HG03066 (cell line): ENCODE measurements at regions not wholly inside any gene's neighbourhood (a gene's known extent, or its start where the extent isn't known, plus 50 kb on each side); places are given as distances from the start of the nearest gene placed in this dataset.
A peak's percentile ranks its signal among the peaks of the same experiment; 100 is the strongest.

Experiments
- ATAC-seq: cut with Tn5 transposase; IDR thresholded peaks from one replicate; pipeline ENCODE4 v1.9.1; 2021; ENCODE audit warnings: low read depth; ENCODE audit not compliant: unreplicated experiment

DNA sequence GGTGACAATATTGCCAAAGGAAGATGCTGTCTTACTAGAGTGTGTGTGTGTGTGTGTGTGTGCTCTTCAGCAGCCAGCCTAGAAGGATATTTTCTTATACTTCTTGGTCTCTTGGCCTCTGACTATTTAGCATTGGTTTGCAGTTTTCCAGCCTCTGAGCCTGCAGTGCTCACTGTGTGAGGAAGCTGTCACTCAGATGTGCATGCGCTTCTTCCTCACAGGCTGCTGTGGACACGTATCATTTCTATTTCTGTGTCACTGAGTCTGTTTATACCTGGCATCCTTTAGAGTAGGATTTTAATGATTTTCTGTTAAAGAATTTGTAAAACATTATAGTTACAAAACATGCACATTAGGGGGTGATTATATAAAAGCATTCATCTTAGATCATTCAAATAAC, 83.3 kb downstream of the ALDH8A1 start:
- ATAC-seq: no peak

DNA sequence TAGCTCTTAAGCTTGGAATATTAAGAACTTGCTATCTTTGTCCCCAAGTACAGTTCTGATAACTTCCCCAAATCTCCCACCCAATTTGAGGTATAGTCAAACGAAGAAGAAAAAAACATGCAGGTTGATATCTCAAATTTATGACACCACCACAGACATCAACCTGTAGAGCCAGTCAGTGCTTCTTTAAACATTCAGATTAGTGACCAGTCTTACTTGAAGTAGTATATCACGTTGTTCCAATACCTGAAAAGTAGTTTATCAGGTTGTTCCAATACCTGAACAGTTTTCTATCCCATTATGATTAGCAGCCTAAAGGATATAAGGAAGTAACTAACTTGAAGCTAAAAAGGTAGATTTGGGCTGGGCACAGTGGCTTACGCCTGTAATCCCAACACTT, 85.3 kb downstream of the ALDH8A1 start:
- ATAC-seq: no peak

DNA sequence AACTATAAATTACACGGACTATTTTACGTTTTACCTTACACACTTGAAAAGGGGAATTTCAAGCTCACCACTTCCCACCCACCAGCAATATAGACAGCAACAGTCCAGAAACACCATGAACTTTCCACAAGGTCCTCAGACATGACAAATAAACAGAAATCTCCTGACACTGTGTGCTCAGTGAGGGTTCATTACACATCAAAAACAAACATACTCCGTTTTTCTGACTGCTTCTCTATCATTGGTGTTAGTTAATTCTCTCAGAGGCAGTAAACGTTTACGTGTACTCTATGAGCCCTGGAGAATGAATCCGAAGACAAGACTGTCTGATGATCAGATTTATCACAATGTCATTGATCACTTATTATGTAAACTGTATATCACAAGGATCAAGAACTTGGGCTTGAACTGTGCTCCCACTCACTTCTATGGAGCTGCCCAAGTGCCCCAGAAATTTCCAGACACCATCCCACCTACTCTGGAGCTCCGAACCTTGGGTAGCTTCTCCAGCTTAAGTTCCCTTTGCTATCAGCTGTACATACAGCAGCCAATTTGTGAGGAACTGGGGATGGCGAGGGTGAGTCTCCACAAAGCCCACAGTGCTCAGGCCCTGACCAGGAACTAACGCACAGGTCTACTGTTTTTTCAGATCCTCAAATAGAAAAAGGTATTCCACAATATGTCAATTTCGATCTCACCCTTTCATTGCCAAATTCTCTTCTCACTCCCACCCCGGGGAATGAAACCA, 86.0 kb downstream of the ALDH8A1 start:
- ATAC-seq: no peak

DNA sequence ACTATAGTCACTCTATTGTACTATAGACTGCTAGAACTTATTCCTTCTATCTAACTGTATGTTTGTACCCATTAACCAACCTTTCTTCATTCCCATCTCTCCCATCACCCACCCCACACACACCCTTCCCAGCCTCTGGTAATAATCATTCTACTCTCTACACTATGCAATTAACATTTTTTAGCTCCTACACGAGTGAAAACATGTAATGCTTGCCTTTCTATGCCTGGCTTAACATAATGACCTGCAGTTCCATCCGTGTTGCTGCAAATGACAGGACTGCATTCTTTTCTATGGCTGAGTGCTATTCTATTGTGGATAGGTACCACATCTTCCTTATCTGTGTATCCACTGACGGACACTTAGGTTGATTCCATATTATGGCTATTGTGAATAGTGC, 95.5 kb downstream of the ALDH8A1 start:
- ATAC-seq: no peak

DNA sequence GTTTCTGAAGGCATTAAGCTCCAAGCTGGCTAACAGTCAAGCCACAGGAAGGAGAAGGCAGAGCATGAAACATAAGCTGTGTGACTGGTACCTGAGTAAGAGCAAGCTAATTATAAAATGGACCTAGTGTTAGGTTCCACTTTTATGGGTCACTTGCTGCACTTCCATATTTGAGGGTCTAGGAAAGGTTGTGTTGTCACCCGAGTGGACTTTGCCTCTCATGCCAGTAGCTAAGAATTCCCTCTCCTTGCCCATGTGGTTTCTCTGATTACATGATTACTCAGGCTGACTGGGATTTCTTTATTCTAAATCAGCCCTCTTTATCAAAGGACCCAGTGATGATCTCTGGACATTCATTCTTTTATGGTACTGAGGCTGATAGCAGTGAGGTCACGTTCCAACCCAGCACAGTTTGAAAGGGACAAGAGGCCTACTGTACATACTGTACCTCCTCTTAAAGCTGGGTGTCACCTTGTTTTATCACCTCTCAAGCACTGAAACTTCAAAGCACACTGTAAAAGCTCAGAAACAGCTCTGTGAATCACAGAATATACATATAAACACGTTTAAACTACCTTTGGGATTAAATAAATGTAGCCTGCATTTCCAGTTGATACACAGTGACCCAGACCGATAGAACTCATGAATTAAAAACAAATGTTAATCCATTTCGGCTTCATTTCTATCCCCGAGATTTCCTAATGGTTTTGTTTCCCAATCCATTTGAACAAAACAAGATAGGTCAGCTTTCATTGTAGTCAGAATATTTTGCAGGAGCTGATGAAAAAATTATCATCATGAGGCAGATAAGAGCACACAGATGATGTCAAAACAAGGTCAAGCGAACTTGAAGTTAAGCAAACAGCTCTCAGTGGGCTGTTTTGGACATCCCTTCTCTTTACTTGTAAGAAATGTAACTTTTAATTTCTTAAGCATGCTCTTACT, 96.5 kb downstream of the ALDH8A1 start:
- no peak for ATAC-seq

DNA sequence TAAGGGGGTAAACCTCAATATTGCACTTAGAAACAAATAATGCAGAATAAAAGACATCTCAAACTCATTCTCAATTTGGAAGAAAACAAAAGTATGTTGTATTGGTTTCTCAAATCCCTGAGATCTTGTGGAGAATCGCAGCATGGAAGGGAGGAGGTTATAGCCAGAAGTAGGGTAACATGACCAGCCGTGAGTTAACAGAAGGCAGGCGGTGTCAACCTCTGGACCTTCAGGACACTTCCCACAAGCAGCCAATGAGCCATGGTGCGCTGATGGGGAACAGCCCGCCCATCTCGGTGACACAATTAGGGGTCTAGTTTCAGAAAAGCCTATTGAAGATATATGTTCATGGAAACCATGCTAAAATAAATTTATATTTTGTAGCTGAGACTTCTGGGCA, 98.4 kb downstream of the ALDH8A1 start:
- ATAC-seq: no peak

DNA sequence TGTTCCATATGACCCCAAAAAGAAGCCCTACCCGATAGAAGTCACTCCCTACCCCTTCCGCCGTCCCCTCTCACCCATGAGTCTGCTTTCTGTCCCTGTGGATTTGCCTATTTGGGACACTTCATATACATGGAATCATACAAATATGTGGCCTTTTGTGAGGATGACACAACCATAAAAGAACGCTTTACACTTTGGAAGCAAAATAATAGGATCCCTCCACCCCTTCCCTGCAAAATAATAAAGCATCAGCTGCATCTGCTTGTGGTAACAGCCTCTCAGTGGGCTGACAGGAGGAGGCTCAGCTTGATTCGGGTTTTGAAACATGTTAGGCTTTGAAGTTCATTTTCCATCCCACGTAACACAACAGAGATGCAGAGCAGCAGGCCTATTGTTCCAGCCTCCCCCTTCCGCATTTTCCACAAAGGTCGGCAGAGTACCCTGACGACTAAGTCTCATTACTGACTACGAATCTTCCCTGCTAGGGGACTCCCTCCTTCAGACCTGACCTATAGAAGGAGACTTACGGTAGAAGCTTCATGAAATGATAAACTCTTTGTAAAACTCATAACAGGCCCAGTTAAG, 99.1 kb downstream of the ALDH8A1 start:
- ATAC-seq: no peak

DNA sequence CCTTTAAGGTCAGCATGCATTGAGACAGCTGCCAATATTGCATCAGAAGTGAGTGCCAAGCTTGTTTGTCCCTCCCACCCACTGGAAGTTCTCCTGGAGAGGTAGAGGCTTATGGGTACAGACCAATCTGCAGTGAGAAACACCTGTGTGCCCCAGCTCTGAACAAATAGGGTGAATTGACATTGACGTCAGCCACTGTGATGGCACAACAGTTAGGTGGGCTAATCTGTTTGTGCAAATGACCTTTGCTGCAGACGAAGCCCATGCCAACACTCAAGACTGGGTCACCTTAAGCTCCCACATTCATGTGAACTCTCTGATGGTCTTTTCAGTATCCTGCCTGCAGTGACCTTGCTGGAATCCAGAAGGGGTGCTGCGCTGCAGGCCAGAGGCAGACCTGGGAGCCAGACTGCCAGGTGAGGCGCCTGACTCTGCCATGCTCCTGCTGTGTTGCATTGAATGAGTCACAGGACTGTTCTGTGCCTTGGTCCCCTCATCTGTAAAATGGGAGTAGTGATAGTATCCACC, 99.9 kb downstream of the ALDH8A1 start:
- ATAC-seq: no peak

DNA sequence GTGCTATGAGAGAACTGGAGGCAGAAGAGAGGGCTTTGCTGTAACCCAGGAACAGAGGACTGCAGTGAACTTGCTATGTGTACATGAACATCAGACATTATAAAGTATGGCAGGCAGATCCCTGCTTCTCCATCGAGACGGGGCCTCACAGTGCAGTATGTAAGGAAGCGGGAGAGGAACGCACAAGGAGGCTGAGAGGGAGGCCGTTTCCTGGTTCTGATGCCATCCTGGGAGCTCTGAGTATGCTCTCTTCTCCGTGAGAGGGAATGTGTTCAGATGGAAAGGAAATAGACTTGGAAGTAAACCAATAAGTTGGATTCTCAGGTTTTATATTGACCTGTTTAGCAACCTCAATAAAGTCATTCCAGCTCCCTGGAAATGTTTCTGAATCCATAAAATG, 101.8 kb downstream of the ALDH8A1 start:
- ATAC-seq: no peak

DNA sequence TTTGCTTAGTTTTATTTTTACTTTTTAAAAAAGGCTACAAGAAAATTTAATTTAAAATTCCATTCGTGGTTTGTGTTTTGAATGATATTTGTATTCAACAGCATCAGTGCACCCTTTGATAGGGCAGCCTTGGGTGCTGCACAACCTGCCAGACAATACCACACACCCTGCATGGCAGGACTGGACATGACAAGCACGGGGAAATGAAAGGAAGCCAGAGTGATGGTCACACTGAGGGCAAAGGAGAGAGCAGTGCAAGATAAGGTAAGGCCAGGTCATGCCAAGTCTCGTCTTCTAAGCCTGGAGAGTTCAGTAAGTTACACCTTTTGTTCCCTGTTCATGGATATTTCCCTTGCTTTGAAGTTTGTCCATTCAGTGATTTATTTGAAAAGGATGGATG, 103.0 kb downstream of the ALDH8A1 start:
- no peak for ATAC-seq

DNA sequence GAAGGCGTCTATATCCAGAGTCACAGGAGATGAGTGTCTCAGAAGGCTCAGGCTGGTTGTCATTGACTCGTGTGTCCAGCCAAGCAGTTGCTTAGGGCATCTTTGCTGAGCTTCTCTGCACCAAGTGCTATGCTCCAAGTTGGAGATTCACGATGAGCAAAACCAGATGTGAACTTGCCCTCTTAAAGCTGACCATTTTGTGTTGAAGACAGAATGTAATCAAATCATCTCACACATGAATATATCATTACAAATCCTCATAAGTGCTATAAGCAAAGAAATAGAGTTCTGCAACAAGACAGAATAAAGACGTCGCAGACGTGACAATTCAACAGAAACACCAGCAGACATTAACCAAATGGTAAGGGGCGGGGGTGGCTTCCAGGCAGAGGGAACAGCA, 103.9 kb downstream of the ALDH8A1 start:
- ATAC-seq: no peak

DNA sequence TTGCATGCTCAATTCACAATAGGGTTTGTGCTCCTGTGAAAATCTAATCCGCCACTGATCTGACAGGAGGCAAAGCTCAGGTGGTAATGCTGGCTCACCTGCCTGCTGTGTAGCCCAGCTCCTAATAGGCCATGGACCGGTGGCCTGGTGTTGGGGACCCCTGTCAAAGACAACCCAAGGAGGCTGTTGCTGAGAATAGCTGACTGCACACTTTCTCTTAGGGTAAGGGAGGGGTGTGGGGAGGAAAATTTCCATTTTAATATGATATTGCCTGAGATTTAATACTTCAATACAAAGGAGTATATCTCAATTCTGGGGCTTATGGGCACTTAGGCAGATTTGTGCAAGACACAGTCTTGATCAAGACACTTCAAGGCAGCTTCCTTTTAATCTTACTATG, 105.8 kb downstream of the ALDH8A1 start:
- no peak for ATAC-seq

DNA sequence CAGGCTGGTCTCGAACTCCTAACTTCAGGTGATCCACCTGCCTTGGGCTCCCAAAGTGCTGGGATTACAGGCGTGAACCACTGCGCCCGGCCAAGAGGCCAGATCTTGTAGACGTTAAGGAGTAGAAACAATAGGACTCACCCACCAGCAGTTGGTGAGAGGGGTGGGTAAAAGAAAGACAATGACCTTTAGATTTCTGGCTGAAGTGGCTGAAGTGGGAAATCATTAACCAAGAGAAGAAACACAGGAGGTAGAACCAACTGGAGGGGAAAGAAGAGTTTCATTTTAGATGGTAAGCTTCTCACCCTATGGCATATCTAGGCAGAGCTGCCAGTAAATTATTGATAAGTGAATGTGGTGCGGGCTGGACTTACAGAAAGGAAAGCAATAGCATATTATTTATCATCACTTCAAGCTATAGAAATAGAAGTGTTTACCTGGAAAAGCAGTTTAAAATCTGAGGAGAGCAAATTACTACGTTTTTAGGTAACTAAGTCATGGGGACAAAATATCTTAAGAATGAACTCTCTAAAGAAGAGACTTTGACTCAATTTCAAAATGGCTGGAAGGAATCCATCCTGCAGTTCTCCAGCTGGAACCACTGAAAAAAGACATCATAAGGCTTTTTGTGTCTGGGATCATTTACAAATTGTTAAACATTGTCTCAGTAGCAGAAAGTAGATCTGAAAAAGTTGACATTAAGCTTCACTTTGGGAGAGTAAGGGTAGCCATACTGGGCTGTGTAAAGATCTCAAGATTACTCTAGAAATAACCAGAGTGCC, 109.6 kb downstream of the ALDH8A1 start:
- ATAC-seq: peak; percentile 69

DNA sequence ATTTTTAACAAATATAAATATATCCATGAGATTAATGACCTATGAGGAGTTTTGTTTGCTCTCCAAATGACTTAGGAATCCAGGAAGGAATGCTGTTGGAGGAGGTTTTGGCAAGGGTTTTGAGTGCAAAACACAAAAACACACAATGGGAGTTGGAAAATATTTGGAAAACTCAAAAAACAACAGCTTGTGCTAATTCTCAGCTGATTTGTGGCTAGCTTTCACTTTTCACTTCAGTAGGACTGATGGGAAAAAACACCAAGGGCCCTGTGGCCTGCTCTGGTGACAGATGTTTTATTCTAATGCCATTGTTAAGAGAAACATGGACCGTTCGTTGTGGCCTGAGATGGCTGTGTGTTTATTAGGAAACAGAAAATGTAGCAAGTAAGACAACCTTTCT, 113.9 kb downstream of the ALDH8A1 start:
- ATAC-seq: no peak

DNA sequence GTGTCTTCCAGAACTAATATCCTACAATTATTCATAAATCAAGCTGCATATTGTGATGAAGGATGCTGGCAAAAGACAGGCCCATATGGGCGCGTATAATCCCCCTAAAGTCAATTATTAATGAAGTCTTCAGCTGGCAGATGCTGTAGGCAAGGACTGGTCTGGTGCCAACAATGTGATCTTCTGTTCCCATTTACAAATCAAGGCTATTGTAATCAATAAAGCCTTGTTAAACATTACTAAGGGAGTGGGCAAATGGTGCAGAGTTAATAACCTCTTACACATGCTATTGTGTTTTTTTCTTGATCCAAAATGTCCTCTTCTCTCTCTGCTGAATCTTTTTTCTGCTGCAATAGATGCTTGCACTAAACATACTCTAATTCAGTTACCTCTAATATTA, 119.0 kb downstream of the ALDH8A1 start:
- no peak for ATAC-seq

DNA sequence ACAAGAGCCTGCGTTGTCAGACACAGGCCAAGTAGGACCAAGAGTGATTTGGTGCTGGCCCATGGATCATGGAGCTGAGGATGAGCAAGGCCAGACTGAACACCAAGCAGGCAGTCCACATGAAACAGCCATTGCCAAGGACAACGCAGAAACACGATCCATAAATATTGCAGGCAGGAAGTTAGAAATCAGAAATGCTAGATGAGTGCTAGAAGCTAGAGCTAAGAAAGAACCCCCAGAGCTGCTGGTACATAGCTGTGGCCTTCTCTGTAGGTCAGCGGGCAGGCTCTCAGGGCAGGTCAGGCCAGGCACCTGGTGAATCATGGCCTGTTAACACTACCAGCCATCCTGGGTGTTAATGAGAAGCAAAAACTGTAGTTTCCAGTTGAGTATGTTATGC, 119.7 kb downstream of the ALDH8A1 start:
- ATAC-seq: no peak

DNA sequence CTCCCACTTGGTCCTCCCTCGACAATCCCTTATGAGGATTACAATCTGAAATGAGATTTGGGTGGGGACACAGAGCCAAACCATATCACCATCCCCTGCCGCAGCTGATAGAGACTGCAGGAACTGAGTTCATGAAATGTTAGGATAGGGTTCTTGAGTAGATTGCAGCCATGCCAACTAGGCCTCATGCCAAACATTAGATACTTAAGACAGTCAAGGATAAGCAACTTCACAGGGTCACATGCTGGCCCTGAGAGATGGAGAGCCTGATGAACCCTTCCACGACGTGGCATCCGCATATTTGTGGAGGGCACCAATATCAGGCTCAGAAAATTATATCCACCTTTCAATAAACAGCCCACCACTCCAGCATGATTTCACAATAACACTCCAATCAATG, 121.3 kb downstream of the ALDH8A1 start:
- no peak for ATAC-seq

DNA sequence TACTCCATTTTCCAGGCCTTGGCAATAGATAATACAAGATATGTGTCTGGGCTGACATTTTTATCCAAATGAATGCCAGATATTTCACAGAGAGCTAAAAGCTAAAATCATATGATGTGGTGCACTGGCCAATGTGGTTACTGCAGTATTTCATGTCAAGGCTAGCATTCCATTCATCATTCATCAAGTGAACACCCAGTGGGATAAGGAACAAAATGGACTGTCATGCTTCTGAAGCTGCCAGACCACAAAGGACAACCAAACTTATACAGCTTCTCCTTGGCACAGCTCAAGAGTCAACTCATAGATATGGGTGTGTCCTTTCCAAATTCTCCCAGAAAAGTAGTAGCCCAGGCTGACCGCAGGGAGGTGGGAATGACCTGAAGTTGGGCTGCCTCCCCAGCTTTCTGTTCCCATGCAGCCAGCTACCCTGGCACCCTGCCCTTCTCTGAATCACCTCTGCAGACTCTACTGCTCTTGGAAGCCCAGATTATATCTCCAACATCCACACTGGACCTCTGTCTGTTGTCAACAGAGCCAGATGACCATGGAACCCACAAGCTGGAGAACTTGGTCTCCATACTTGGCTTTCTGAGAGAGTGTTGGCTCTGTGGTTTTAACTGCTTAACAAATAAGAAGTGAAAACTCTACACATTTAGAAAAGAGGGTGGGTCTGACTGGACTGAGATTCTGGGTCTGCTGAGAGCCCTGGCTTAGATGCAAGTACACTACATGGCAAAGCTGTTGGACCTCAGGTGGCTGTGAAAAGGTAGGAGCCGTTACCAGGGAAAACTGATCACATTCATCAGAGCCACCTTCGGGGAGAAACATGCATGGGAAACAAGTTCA, 122.8 kb downstream of the ALDH8A1 start:
- no peak for ATAC-seq

DNA sequence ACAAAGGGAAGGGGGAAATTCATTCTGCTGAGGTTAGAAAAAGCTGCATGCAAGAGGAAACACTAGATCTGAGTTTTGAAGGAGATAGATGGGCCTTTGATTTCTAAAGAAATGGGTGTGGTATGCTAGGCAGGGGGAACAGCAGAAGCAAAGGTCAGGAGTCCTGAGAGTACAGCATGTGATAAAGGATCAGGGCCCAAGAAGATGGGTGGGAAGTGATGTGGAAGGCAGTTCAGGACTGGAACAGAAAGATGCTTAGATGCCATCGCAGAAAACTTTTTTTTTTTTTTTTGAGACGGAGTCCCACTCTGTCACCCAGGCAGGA, 126.2 kb downstream of the ALDH8A1 start:
- ATAC-seq: no peak
